ENCODE measurements at regions not wholly inside any gene's neighbourhood (a gene's known extent, or its start where the extent isn't known, plus 50 kb on each side); places are given as distances from the start of the nearest gene placed in this dataset.

GRCh38 chr5:35319333-35320002 lies 89.2 kb upstream of the PRLR start:
- DNase-seq (ENCODE audit: low read depth) = peak; percentile 21

GRCh38 chr5:35317586-35317985 lies 87.3 kb upstream of the PRLR start:
- no peak for DNase-seq (ENCODE audit: low read depth)

- DNase-seq (ENCODE audit: low read depth) = no peak
Observed at GRCh38 chr5:35316611-35317274, 86.5 kb upstream of the PRLR start.

- DNase-seq (ENCODE audit: low read depth) = no peak
Observed at GRCh38 chr5:35313291-35313690, 83.0 kb upstream of the PRLR start.

GRCh38 chr5:35312267-35312666 lies 82.0 kb upstream of the PRLR start:
- no peak for DNase-seq (ENCODE audit: low read depth)

GRCh38 chr5:35309365-35310130 lies 79.3 kb upstream of the PRLR start:
- DNase-seq (ENCODE audit: low read depth) = no peak

GRCh38 chr5:35308421-35308820 lies 78.1 kb upstream of the PRLR start:
- DNase-seq (ENCODE audit: low read depth) = no peak

GRCh38 chr5:35306716-35307365 lies 76.6 kb upstream of the PRLR start:
- DNase-seq (ENCODE audit: low read depth) = no peak

GRCh38 chr5:35305336-35306020 lies 75.2 kb upstream of the PRLR start:
- no peak for DNase-seq (ENCODE audit: low read depth)

GRCh38 chr5:35304291-35304690 lies 74.0 kb upstream of the PRLR start:
- no peak for DNase-seq (ENCODE audit: low read depth)

GRCh38 chr5:35303152-35303551 lies 72.9 kb upstream of the PRLR start:
- DNase-seq (ENCODE audit: low read depth) = no peak

- DNase-seq (ENCODE audit: low read depth) = no peak
Observed at GRCh38 chr5:35302544-35302943, 72.3 kb upstream of the PRLR start.

- DNase-seq (ENCODE audit: low read depth) = no peak
Observed at GRCh38 chr5:35297755-35298154, 67.5 kb upstream of the PRLR start.

GRCh38 chr5:35294976-35295375 lies 64.7 kb upstream of the PRLR start:
- DNase-seq (ENCODE audit: low read depth) = no peak

GRCh38 chr5:35294017-35294416 lies 63.7 kb upstream of the PRLR start:
- DNase-seq (ENCODE audit: low read depth) = no peak

- no peak for DNase-seq (ENCODE audit: low read depth)
Observed at GRCh38 chr5:35285435-35285834, 55.1 kb upstream of the PRLR start.

- DNase-seq (ENCODE audit: low read depth) = no peak
Observed at GRCh38 chr5:35285011-35285410, 54.7 kb upstream of the PRLR start.

GRCh38 chr5:35284364-35284763 lies 54.1 kb upstream of the PRLR start:
- DNase-seq (ENCODE audit: low read depth) = no peak

- no peak for DNase-seq (ENCODE audit: low read depth)
Observed at GRCh38 chr5:35282810-35283209, 52.5 kb upstream of the PRLR start.

- no peak for DNase-seq (ENCODE audit: low read depth)
Observed at GRCh38 chr5:35281613-35282012, 51.3 kb upstream of the PRLR start.
